ENCODE measurements at regions not wholly inside any gene's neighbourhood (a gene's known extent, or its start where the extent isn't known, plus 50 kb on each side); places are given as distances from the start of the nearest gene placed in this dataset.

DNA sequence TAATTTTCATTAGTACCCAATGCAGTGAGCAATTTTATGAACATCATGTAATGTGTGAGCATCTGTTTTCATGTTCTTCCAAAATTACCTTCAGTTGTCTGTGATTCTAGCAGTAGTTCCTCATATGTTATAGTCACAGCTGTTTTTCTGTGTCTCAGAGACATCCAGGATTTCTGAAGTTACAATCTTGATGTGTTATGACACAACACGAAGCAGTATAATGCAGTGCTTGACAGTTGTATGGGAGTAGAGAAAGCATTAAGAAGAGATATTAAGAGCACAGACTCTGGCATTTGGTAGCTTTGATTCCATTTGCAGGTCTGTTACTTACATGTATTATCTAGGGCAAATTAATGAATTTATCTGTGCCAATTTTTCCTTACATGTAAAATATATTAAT is 414.7 kb upstream of the PCDH15 start:
- Histone ChIP-seq H3K4ac (replicated peaks; ENCODE audit: insufficient read length, low read depth, low read length) (no peak overlapping the region), H3K23ac (ENCODE audit: insufficient read length) (no peak overlapping the region), H3K9me3 (ENCODE audit: insufficient read depth in 2 of 2, low read depth in 1 of 2, low read length in 1 of 2) (no peaks in the 10 kb centered on the region), H3K4me3 (ENCODE audit: extremely low read depth in 1 of 4, insufficient read depth in 2 of 4, low read depth in 3 of 4, low read length in 4 of 4) (no peak overlapping the region), H4K8ac (ENCODE audit: extremely low read depth, insufficient read depth, low read length) (no peak overlapping the region), H3K18ac (ENCODE audit: extremely low read depth, low read length) (no peak overlapping the region), H2AK5ac (ENCODE audit: low read depth, low read length) (no peak overlapping the region), H3K23me2 (ENCODE audit: low read depth, low read length) (no peaks in the 10 kb centered on the region), H3K27ac (ENCODE audit: low read depth, low read length) (no peak overlapping the region), H3K36me3 (ENCODE audit: control insufficient read depth in 2 of 4, insufficient read depth in 4 of 4, low read length in 3 of 4) (no peaks in the 10 kb centered on the region), H4K5ac (ENCODE audit: insufficient read length, low read depth, low read length) (no peak overlapping the region), H2BK20ac (ENCODE audit: low read length) (no peak overlapping the region), H4K20me1 (replicated peaks in 1 of 2; ENCODE audit: control insufficient read depth in 1 of 2, insufficient read depth in 2 of 2, low read length in 2 of 2) (no peaks in the 10 kb centered on the region), H3K14ac (ENCODE audit: insufficient read length) (no peak overlapping the region), H3K27me3 (replicated peaks in 1 of 4; ENCODE audit: control insufficient read depth in 3 of 4, extremely low read depth in 1 of 4, insufficient read depth in 3 of 4, low read length in 3 of 4) (no peaks in the 10 kb centered on the region), H3K4me2 (ENCODE audit: insufficient read depth in 1 of 2, low read depth in 2 of 2, low read length in 2 of 2) (no peak overlapping the region), H3K56ac (replicated peaks; ENCODE audit: insufficient read length, low read depth, low read length) (no peak overlapping the region), H3K9ac (replicated peaks in 1 of 4; ENCODE audit: extremely low read depth in 1 of 4, low read depth in 3 of 4, low read length in 3 of 4) (no peak overlapping the region), H4K91ac (replicated peaks; ENCODE audit: insufficient read length, low read length) (no peak overlapping the region), H2BK120ac (replicated peaks; ENCODE audit: low read depth, low read length) (no peak overlapping the region), H3K4me1 (replicated peaks in 1 of 4; ENCODE audit: control insufficient read depth in 3 of 4, insufficient read depth in 4 of 4, low read length in 3 of 4) (no peaks in the 10 kb centered on the region), H2BK15ac (ENCODE audit: low read length) (no peak overlapping the region), H2BK12ac (ENCODE audit: low read depth, low read length) (no peak overlapping the region), H3K79me1 (ENCODE audit: low read depth, low read length) (no peaks in the 10 kb centered on the region), H2AFZ (ENCODE audit: low read length) (no peak overlapping the region), H2BK5ac (ENCODE audit: low read depth, low read length) (no peak overlapping the region), H3K79me2 (ENCODE audit: control insufficient read depth in 1 of 2, insufficient read depth in 2 of 2, low read length in 2 of 2) (no peaks in the 10 kb centered on the region)
- CTCF ChIA-PET (ENCODE audit: partially characterized antibody): interaction anchor here (1.0 to 1.2 kb wide), 2 partner anchors 10 to 39 kb away, joined by 4 read pairs; no protein-coding TSS in a partner anchor
- POLR2A ChIA-PET (ENCODE audit: partially characterized antibody): no interaction called here
- WGBS, 2 experiments (ENCODE audit: extremely low coverage in 1 of 2, insufficient coverage in 1 of 2, insufficient read length in 1 of 2, insufficient replicate concordance in 2 of 2, low coverage in 1 of 2, low lambda C conversion rate in 2 of 2, missing lambda C conversion rate in 1 of 2): 93% methylated on average over 1 of the region's 1 CpG; no CpG with 5 or more reads in 1 of the 2 experiments
- DNase-seq (ENCODE audit: low read depth in 1 of 2, low spot score in 2 of 2): no peak
- no peak for FAIRE-seq
- TF ChIP-seq CHD7 (IDR thresholded peaks at IDR 0.05; ENCODE audit: insufficient replicate concordance, low read length): no peak

Measured in H1 (cell line).